ENCODE measurements at regions not wholly inside any gene's neighbourhood (a gene's known extent, or its start where the extent isn't known, plus 50 kb on each side); places are given as distances from the start of the nearest gene placed in this dataset.

DNA sequence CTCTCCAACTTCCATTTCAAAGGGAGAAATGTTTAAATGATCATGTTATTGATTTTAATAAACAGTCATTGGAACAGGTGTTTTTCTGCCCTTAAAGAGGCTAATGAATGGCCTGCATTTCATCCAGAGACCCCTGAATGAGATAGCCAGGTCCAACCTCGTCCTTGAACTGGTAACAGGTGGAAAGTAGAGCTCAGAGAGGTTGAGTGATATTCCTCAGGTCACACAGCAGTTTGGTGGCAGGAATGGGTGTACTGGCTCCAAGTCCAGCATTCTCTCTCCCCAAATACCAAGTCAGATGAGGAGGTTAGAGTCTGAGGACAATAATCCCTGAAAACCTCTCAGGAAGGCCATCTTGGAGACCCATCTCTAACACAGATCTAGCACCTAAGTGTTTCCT is 81.7 kb upstream of the ANO1 start:
- no peak overlapping the region for H2AFZ ChIP-seq (ENCODE audit: low read length)
- H3K79me2 ChIP-seq (ENCODE audit: control insufficient read depth in 1 of 2, insufficient read depth in 2 of 2, low read length in 2 of 2) = no peaks in the 10 kb centered on the region
- no peak overlapping the region for H3K14ac ChIP-seq (ENCODE audit: insufficient read length)
- H2BK5ac ChIP-seq (ENCODE audit: low read depth, low read length) = no peak overlapping the region
- no peak overlapping the region for H2BK120ac ChIP-seq (replicated peaks; ENCODE audit: low read depth, low read length)
- H3K56ac ChIP-seq (replicated peaks; ENCODE audit: insufficient read length, low read depth, low read length) = no peak overlapping the region
- TF ChIP-seq CBX8 (IDR thresholded peaks at IDR 0.05; ENCODE audit: borderline replicate concordance, low read depth, low read length) = no peak
- peak; percentile 38; the same call in 1 of the 2 replicates for TF ChIP-seq KDM1A (IDR thresholded peaks at IDR 0.05; ENCODE audit: borderline replicate concordance, low read length)
- TF ChIP-seq BCL11A (IDR thresholded peaks at IDR 0.05; ENCODE audit: low read depth in 2 of 2, low read length in 2 of 2) = no peak
- no peak for TF ChIP-seq PHF8 (conservative IDR thresholded peaks at IDR 0.05; ENCODE audit: low read depth, low read length)
- no peak for TF ChIP-seq POLR2AphosphoS5 (IDR thresholded peaks at IDR 0.05; ENCODE audit: low read depth, low read length)
- no peak overlapping the region for H3K18ac ChIP-seq (ENCODE audit: extremely low read depth, low read length)
- ChIA-PET POLR2A (ENCODE audit: partially characterized antibody) (interaction anchor here (0.5 kb wide), 1 partner anchor 77 kb away, joined by 3 read pairs; no protein-coding TSS in a partner anchor), CTCF (ENCODE audit: partially characterized antibody) (interaction anchor here (1.3 kb wide), 1 partner anchor 12 kb away, joined by 3 read pairs; no protein-coding TSS in a partner anchor)
- no peaks in the 10 kb centered on the region for H3K9me3 ChIP-seq (ENCODE audit: insufficient read depth in 2 of 2, low read depth in 1 of 2, low read length in 1 of 2)
- no peak overlapping the region for H3K23ac ChIP-seq (ENCODE audit: insufficient read length)
- no peak overlapping the region for H2AK5ac ChIP-seq (ENCODE audit: low read depth, low read length)
- H3K4me2 ChIP-seq (ENCODE audit: insufficient read depth in 1 of 2, low read depth in 2 of 2, low read length in 2 of 2) = no peak overlapping the region
- no peaks in the 10 kb centered on the region for H3K36me3 ChIP-seq (ENCODE audit: control insufficient read depth in 2 of 4, insufficient read depth in 4 of 4, low read length in 3 of 4)
- no peaks in the 10 kb centered on the region for H3K79me1 ChIP-seq (ENCODE audit: low read depth, low read length)
- H3K4me1 ChIP-seq (replicated peaks in 1 of 4; ENCODE audit: control insufficient read depth in 3 of 4, insufficient read depth in 4 of 4, low read length in 3 of 4) = peaks cover 0 to 10% (median 4%) of the 10 kb centered on the region in 4 experiments; a peak in 3 of 7 replicates
- no peak overlapping the region for H2BK20ac ChIP-seq (ENCODE audit: low read length)
- no peak overlapping the region for H4K91ac ChIP-seq (replicated peaks; ENCODE audit: insufficient read length, low read length)
- no peak overlapping the region for H4K8ac ChIP-seq (ENCODE audit: extremely low read depth, insufficient read depth, low read length)
- peaks cover 1 to 23% (median 12%) of the 10 kb centered on the region in 4 experiments for H3K27me3 ChIP-seq (replicated peaks in 1 of 4; ENCODE audit: control insufficient read depth in 3 of 4, extremely low read depth in 1 of 4, insufficient read depth in 3 of 4, low read length in 3 of 4)
- DNase-seq (ENCODE audit: low read depth in 1 of 2, low spot score in 2 of 2) (no peak), FAIRE-seq (no peak)
- 82% methylated on average over 1 of the region's 1 CpG; no CpG with 5 or more reads in 1 of the 2 experiments for whole genome bisulfite sequencing, 2 experiments (ENCODE audit: extremely low coverage in 1 of 2, insufficient coverage in 1 of 2, insufficient read length in 1 of 2, insufficient replicate concordance in 2 of 2, low coverage in 1 of 2, low lambda C conversion rate in 2 of 2, missing lambda C conversion rate in 1 of 2)
- H3K4ac ChIP-seq (replicated peaks; ENCODE audit: insufficient read length, low read depth, low read length) = no peak overlapping the region
- H3K9ac ChIP-seq (replicated peaks in 1 of 4; ENCODE audit: extremely low read depth in 1 of 4, low read depth in 3 of 4, low read length in 3 of 4) = no peak overlapping the region
- no peak overlapping the region for H3K4me3 ChIP-seq (ENCODE audit: extremely low read depth in 1 of 4, insufficient read depth in 2 of 4, low read depth in 3 of 4, low read length in 4 of 4)
- H3K23me2 ChIP-seq (ENCODE audit: low read depth, low read length) = peaks cover 3% of the 10 kb centered on the region; the same call in 1 of the 2 replicates
- no peak overlapping the region for H3K27ac ChIP-seq (ENCODE audit: low read depth, low read length)
- peaks cover 0 to 5% of the 10 kb centered on the region in 2 experiments for H4K20me1 ChIP-seq (replicated peaks in 1 of 2; ENCODE audit: control insufficient read depth in 1 of 2, insufficient read depth in 2 of 2, low read length in 2 of 2)
- H2BK15ac ChIP-seq (ENCODE audit: low read length) = no peak overlapping the region
- no peak overlapping the region for H4K5ac ChIP-seq (ENCODE audit: insufficient read length, low read depth, low read length)
- H2BK12ac ChIP-seq (ENCODE audit: low read depth, low read length) = no peak overlapping the region
